Retinal pigment epithelial cell (primary cell): ENCODE measurements at regions not wholly inside any gene's neighbourhood (a gene's known extent, or its start where the extent isn't known, plus 50 kb on each side); places are given as distances from the start of the nearest gene placed in this dataset.

Source experiments
- DNase-seq: peaks from one replicate; pipeline ENCODE4 v3.0.0-alpha.2; 2010; ENCODE audit warnings: low read depth
- H3K4me3 ChIP-seq: 2 replicates; pipeline ENCODE4 v1.5.1; 2011; ENCODE audit warnings: mild to moderate bottlenecking, low read length, control low read depth, moderate library complexity
- CTCF ChIP-seq: conservative IDR thresholded peaks from 2 replicates; pipeline ENCODE4 v1.5.1; 2011; ENCODE audit warnings: low read depth, low read length, control low read depth, inconsistent platforms

DNA sequence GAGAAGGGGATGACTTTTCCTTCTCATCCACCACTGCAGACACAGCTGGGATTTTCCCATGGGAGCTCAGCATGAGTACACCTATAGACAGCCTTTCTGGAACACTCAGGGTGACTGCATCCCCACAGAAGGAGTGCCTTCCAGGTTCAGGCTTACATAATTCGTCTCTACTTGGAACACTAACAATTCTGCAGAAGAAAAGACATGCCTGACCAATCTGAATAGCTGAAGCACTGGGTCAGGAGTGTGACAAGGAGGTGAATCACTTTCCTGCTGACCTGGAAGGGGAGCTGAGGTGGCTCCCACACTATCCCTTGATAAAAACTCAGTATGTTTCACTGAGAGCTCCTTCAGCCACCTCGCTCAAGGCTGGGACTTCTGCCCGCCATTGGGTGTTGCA is 425.3 kb downstream of the TLR4 start:
- TF ChIP-seq CTCF = no peak
- no peak overlapping the region for H3K4me3 ChIP-seq
- DNase-seq = no peak

DNA sequence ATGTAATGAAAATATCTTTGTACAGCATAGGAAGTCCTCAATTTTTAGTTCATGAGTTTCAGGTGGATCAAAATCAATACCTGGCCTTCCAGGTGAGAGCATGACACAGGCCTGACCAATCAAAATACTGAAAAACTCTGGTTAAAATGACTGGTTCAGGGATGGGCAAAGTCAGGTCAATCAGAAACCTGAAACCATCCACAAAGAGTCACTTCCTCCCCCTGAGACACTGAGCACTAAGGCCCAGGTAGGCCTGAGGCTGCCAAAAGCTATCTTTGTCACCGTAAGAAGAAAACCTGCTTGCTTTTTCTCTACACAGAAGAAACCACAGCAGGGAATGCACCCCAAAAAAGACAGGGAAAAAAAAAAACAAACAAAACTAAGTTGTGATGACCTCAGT is 444.8 kb downstream of the TLR4 start:
- no peak for TF ChIP-seq CTCF
- no peak for DNase-seq
- H3K4me3 ChIP-seq = no peak overlapping the region

- DNase-seq = no peak
- H3K4me3 ChIP-seq = no peak overlapping the region
- TF ChIP-seq CTCF = no peak
Measured at GRCh38 chr9:118156846-118157245, 452.6 kb downstream of the TLR4 start.

DNA sequence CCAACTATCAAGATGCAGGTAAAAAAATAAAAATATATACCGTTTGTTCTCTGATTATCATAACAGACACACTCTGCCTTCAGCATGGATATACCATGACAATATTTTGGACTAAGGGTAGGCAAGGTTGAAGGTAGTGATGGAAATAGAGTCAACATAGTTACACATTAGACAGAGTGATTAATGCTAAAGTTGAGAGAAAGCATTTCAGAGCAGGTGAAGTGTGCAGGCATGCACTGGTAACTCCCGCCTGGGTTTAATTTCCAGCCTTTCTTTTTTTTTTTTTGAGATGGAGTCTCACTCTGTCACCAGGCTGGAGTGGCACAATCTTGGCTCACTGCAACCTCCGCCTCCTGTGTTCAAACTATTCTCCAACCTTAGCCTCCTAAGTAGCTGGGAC is 458.5 kb downstream of the TLR4 start:
- no peak for TF ChIP-seq CTCF
- no peak overlapping the region for H3K4me3 ChIP-seq
- DNase-seq = no peak

DNA sequence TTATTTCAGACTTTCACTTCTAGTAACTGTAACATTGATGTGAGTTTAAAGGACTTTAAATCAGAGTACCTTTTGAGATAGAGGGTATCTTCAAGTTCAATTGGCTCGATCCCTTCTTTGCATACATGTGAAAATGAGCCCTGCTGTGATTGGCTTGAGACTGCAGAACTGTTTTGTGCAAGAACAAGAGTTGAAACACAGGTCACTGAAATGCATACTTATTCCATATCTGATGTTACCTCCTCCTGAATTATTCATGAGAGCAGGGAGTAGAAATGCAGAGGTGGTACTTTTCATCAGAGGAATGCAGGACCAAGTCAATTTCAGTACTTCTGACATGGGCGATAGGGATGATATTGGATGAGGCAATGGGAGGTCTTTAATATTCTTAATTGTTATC is 459.5 kb downstream of the TLR4 start:
- DNase-seq = no peak
- TF ChIP-seq CTCF = no peak
- no peak overlapping the region for H3K4me3 ChIP-seq

- no peak overlapping the region for H3K4me3 ChIP-seq
- TF ChIP-seq CTCF = no peak
- DNase-seq = no peak
Measured at GRCh38 chr9:118165451-118165850, 461.2 kb downstream of the TLR4 start.

DNA sequence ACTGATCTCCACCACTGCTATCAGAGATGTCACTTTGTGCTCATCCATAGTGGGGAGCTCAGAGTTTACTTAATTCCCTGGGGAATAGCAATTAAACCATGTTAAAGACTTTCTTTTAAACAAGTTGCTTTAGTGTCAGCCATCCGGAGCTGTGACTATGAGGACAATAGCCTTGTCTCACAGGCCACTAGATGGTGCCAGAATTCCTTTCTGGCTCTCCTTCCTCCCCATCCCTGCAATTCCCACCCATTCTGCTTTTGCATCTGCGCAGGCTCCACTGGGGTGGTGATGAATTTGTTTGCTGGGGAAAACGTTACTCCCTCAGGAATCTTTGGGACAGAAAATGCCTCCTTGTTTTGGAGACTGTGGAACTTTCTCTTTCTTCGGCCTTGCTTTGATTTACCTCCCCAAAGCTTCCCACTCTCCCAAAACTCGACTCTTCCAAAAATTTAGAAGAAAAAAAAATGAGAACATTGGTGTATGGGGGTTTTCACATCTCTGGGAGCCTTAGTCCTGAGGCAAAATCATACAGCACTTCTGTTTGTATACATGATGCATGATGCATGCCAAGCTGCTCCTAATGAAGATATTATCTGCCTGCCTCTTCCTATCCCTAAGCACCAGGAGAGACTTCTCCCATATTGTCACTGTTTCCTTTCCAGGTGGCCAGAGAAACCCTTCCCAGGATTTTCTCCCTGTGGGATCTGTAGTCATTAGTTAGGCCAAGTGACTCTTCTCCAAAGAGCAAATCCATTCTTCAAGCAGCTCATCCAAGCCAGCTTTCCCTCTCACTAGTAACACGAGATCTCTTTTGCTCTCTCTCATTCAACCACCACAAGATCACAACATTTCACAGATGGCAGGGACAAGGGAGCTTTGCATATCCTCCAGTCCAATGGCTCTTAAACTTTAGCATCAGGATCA is 466.1 kb downstream of the TLR4 start:
- peak; percentile 93 for TF ChIP-seq CTCF
- H3K4me3 ChIP-seq = no peak overlapping the region
- peak; percentile 34 for DNase-seq
